IMR-90 (cell line): ENCODE measurements at regions not wholly inside any gene's neighbourhood (a gene's known extent, or its start where the extent isn't known, plus 50 kb on each side); places are given as distances from the start of the nearest gene placed in this dataset.

Source experiments
- ATAC-seq: fragments of 200-7000 bp; cut with Tn5 transposase; 2 replicates; pipeline ENCODE4 v1.9.1; 2020; ENCODE audit warnings: low read depth, mild to moderate bottlenecking, moderate library complexity
- BruUV-seq: library from RNA; stranded (reverse); fragments of 400-500 nt; replicated peaks from 2 replicates; lab custom pipeline; 2021; lab: Mats Ljungman, UMichigan
- CTCF ChIA-PET: fragments of 300-600 bp; formaldehyde crosslinking; extraction: SDS; loops from one replicate; lab custom pipeline; 2021; ENCODE audit warnings: antibody characterized with exemption; lab: Yijun Ruan, JAX
- POLR2A ChIA-PET: fragments of 300-600 bp; sonication (Branson Sonifier 250); formaldehyde crosslinking; loops from one replicate; lab custom pipeline; 2022; ENCODE audit warnings: antibody characterized with exemption; ENCODE audit not compliant: unreplicated experiment; lab: Charles Lee
- DNase-seq: peaks from one replicate; pipeline ENCODE4 v3.0.0; 2013
- H2AFZ ChIP-seq: replicated peaks from 2 replicates; pipeline ENCODE3; 2013; ENCODE audit warnings: low read length, mild to moderate bottlenecking; ENCODE audit not compliant: poor library complexity
- H2AK5ac ChIP-seq: 2 replicates; pipeline ENCODE4 v1.6.1; 2013; ENCODE audit warnings: low read depth, low read length, inconsistent platforms
- H2AK9ac ChIP-seq: replicated peaks from 2 replicates; pipeline ENCODE3; 2013; ENCODE audit warnings: mild to moderate bottlenecking, low read depth, low read length, moderate library complexity; ENCODE audit not compliant: poor library complexity
- H2BK120ac ChIP-seq: 2 replicates; pipeline ENCODE4 v1.6.1; 2013; ENCODE audit warnings: low read depth, low read length, inconsistent platforms
- H2BK15ac ChIP-seq: 3 replicates; pipeline ENCODE4 v1.6.1; 2013; ENCODE audit warnings: low read depth, low read length, inconsistent platforms
- H2BK20ac ChIP-seq: 2 replicates; pipeline ENCODE4 v1.6.1; 2013; ENCODE audit warnings: low read depth, mild to moderate bottlenecking, inconsistent platforms, low read length, moderate library complexity
- H2BK5ac ChIP-seq: 2 replicates; pipeline ENCODE4 v1.6.1; 2013; ENCODE audit warnings: mild to moderate bottlenecking, low read depth, low read length, inconsistent platforms; ENCODE audit not compliant: poor library complexity, severe bottlenecking
- H3K14ac ChIP-seq: replicated peaks from 2 replicates; pipeline ENCODE4 v1.6.1; 2013; ENCODE audit warnings: low read depth, low read length, inconsistent platforms
- H3K18ac ChIP-seq: 2 replicates; pipeline ENCODE4 v1.6.1; 2013; ENCODE audit warnings: low read depth, low read length, control low read depth
- H3K23ac ChIP-seq: 2 replicates; pipeline ENCODE4 v1.6.1; 2013; ENCODE audit warnings: low read depth, low read length, inconsistent platforms
- H3K27ac ChIP-seq: 2 replicates; pipeline ENCODE4 v1.5.1; 2013; ENCODE audit warnings: mild to moderate bottlenecking, control low read depth, low read length; ENCODE audit not compliant: insufficient read depth
- H3K27me3 ChIP-seq: 2 replicates; pipeline ENCODE4 v1.6.1; 2013; ENCODE audit warnings: low read length; ENCODE audit not compliant: control insufficient read depth, insufficient read depth
- H3K36me3 ChIP-seq: 2 replicates; pipeline ENCODE4 v1.6.1; 2013; ENCODE audit warnings: low read length, mixed read lengths; ENCODE audit not compliant: control insufficient read depth, insufficient read depth
- H3K4ac ChIP-seq: 2 replicates; pipeline ENCODE4 v1.6.1; 2013; ENCODE audit warnings: low read depth, low read length, inconsistent platforms
- H3K4me1 ChIP-seq: 2 replicates; pipeline ENCODE4 v1.6.1; 2013; ENCODE audit warnings: low read length, mixed read lengths; ENCODE audit not compliant: control insufficient read depth, insufficient read depth
- H3K4me2 ChIP-seq: 2 replicates; pipeline ENCODE4 v1.6.1; 2013; ENCODE audit warnings: low read depth, mild to moderate bottlenecking, control low read depth, low read length, moderate library complexity
- H3K4me3 ChIP-seq: 2 replicates; pipeline ENCODE4 v1.5.1; 2013; ENCODE audit warnings: low read depth, mild to moderate bottlenecking, control low read depth, low read length, moderate library complexity; ENCODE audit not compliant: insufficient read depth
- H3K56ac ChIP-seq: 2 replicates; pipeline ENCODE4 v1.6.1; 2013; ENCODE audit warnings: low read length, inconsistent platforms; ENCODE audit not compliant: insufficient read depth; ENCODE audit errors: extremely low read depth
- H3K79me1 ChIP-seq, 2 experiments: 2 replicates each; pipeline ENCODE4 v1.6.1; 2013; ENCODE audit warnings: low read length in 2 of 2, inconsistent platforms in 1 of 2, low read depth in 1 of 2
- H3K9ac ChIP-seq: 2 replicates; pipeline ENCODE4 v1.6.1; 2013; ENCODE audit warnings: low read depth, low read length, control low read depth
- H3K9me1 ChIP-seq: 2 replicates; pipeline ENCODE4 v1.6.1; 2013; ENCODE audit warnings: low read length, inconsistent platforms; ENCODE audit not compliant: insufficient read depth
- H3K9me3 ChIP-seq: 2 replicates; pipeline ENCODE4 v1.6.1; 2013; ENCODE audit warnings: low read length; ENCODE audit not compliant: control insufficient read depth, insufficient read depth
- H4K20me1 ChIP-seq: 2 replicates; pipeline ENCODE4 v1.6.1; 2013; ENCODE audit warnings: low read length, inconsistent platforms; ENCODE audit not compliant: insufficient read depth
- H4K5ac ChIP-seq: 2 replicates; pipeline ENCODE4 v1.6.1; 2013; ENCODE audit warnings: mild to moderate bottlenecking, low read depth, low read length, control low read depth
- H4K8ac ChIP-seq, 2 experiments: 2 replicates each; pipeline ENCODE4 v1.6.1; 2013; ENCODE audit warnings: low read depth in 2 of 2, low read length in 2 of 2, control low read depth in 1 of 2, inconsistent platforms in 1 of 2
- H4K91ac ChIP-seq: 2 replicates; pipeline ENCODE4 v1.6.1; 2013; ENCODE audit warnings: low read depth, low read length, inconsistent platforms; ENCODE audit not compliant: insufficient read depth
- CEBPB ChIP-seq: IDR thresholded peaks from 2 replicates; pipeline ENCODE4 v1.6.1; 2012; ENCODE audit warnings: low read depth, low read length, improper control_type of control experiment
- CHD1 ChIP-seq: IDR thresholded peaks from 2 replicates; pipeline ENCODE4 v1.6.1; 2012; ENCODE audit warnings: low read depth, low read length, improper control_type of control experiment
- CTCF ChIP-seq: conservative IDR thresholded peaks from 2 replicates; pipeline ENCODE4 v1.5.1; 2012; ENCODE audit warnings: mild to moderate bottlenecking, low read depth, low read length, improper control_type of control experiment
- MAZ ChIP-seq: IDR thresholded peaks from 2 replicates; pipeline ENCODE4 v1.6.1; 2012; ENCODE audit warnings: low read depth, mild to moderate bottlenecking, low read length, improper control_type of control experiment, moderate library complexity, borderline replicate concordance
- MXI1 ChIP-seq: IDR thresholded peaks from 2 replicates; pipeline ENCODE4 v1.6.1; 2012; ENCODE audit warnings: low read depth, mild to moderate bottlenecking, low read length, moderate library complexity, borderline replicate concordance
- NFE2L2 ChIP-seq: fragments of 150-350 bp; IDR thresholded peaks from 2 replicates; pipeline ENCODE4 v1.6.1; 2016; ENCODE audit warnings: low read depth, mild to moderate bottlenecking, low read length
- POLR2A ChIP-seq: IDR thresholded peaks from 2 replicates; pipeline ENCODE4 v1.6.1; 2012; ENCODE audit warnings: mild to moderate bottlenecking, low read depth, low read length
- RCOR1 ChIP-seq: IDR thresholded peaks from 2 replicates; pipeline ENCODE4 v1.6.1; 2012; ENCODE audit warnings: mild to moderate bottlenecking, low read length, improper control_type of control experiment; ENCODE audit not compliant: insufficient replicate concordance
- RFX5 ChIP-seq: IDR thresholded peaks from 2 replicates; pipeline ENCODE4 v1.8.0; 2012; ENCODE audit warnings: low read depth, mild to moderate bottlenecking, low read length, moderate library complexity
- SMC3 ChIP-seq: fragments of 150-350 bp; IDR thresholded peaks from 2 replicates; pipeline ENCODE4 v1.6.1; 2016; ENCODE audit warnings: low read depth, mild to moderate bottlenecking, antibody characterized with exemption, low read length, moderate library complexity
- USF2 ChIP-seq: fragments of 150-350 bp; IDR thresholded peaks from 2 replicates; pipeline ENCODE4 v1.6.1; 2017; ENCODE audit warnings: mild to moderate bottlenecking, antibody characterized with exemption, low read length, low read depth
- WGBS, 2 experiments: methylation state at CpG; one replicate each; pipeline versions ENCODE4 v1.1.5 to v1.1.7; 2013; ENCODE audit warnings: missing lambda C conversion rate in 2 of 2; ENCODE audit not compliant: insufficient read length in 1 of 2; ENCODE audit errors: extremely low coverage in 2 of 2; 5-methylcytosine and 5-hydroxymethylcytosine counted together
- dilution Hi-C: fragments of 300-500 bp; cut with HindIII; formaldehyde crosslinking; loops from one replicate; pipeline ENCODE4 v1.14.3; 2018; ENCODE audit warnings: low sequenced_read_pairs; ENCODE audit not compliant: unreplicated experiment
- in situ Hi-C: fragments of 300-500 bp; cut with MboI; formaldehyde crosslinking; loops from 3 replicates; pipeline ENCODE4 v1.14.3; 2019; ENCODE audit warnings: low sequenced_read_pairs, inconsistent platforms, mixed read lengths
- intact Hi-C: fragments of 100-400 bp; cut with micrococcal nuclease; formaldehyde crosslinking; loops from 2 replicates; pipeline ENCODE4 v1.10.0; 2022

DNA sequence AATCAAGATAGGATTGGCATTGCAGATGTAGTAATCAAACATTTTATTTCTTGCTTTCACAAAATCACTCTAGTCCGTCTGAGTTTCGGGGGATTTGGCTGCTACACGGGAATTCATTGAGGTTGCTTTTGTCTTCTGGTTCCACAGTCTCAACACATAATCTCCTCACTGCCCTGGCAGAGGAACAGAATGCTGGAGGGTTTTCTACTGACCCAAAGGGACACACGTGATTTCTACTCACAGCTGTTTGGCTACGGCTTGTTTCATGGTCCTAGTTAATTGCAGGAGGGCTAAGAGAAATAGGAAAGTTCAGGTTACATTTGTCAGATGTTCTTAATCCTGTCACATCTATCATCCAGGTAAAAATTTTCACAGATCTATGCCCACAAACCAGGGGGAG, 1811.6 kb downstream of the ARAP2 start:
- Histone ChIP-seq H3K4me1 (no peaks in the 10 kb centered on the region), H4K8ac (no peak overlapping the region), H2AFZ (no peak overlapping the region), H3K23ac (no peak overlapping the region), H2AK5ac (no peak overlapping the region), H3K27ac (no peak overlapping the region), H2BK20ac (no peak overlapping the region), H3K9me1 (no peaks in the 10 kb centered on the region), H3K9me3 (no peaks in the 10 kb centered on the region), H3K4me2 (no peak overlapping the region), H3K79me1 (no peaks in the 10 kb centered on the region), H2BK5ac (no peak overlapping the region), H4K91ac (no peak overlapping the region), H3K14ac (no peak overlapping the region), H3K27me3 (no peaks in the 10 kb centered on the region), H4K5ac (no peak overlapping the region), H3K56ac (no peak overlapping the region), H4K20me1 (no peaks in the 10 kb centered on the region), H3K9ac (no peak overlapping the region), H2AK9ac (no peak overlapping the region), H2BK120ac (no peak overlapping the region), H2BK15ac (no peak overlapping the region), H3K18ac (no peak overlapping the region), H3K4me3 (no peak overlapping the region), H3K36me3 (no peaks in the 10 kb centered on the region), H3K4ac (no peak overlapping the region)
- TF ChIP-seq RFX5 (no peak), SMC3 (no peak), POLR2A (no peak), CEBPB (no peak), MXI1 (no peak), USF2 (no peak), CHD1 (no peak), RCOR1 (no peak), CTCF (no peak), NFE2L2 (no peak), MAZ (no peak)
- CTCF ChIA-PET = no interaction called here
- intact Hi-C loops (no loop called here), in situ Hi-C loops (no loop called here), dilution Hi-C loops (no loop called here)
- DNase-seq (no peak), ATAC-seq (no peak)
- WGBS, 2 experiments = no CpG with 5 or more reads among the region's 5 CpGs
- no TSS peak for BruUV-seq
- POLR2A ChIA-PET = no interaction called here
